ENCODE measurements at regions not wholly inside any gene's neighbourhood (a gene's known extent, or its start where the extent isn't known, plus 50 kb on each side); places are given as distances from the start of the nearest gene placed in this dataset.
A peak's percentile ranks its signal among the peaks of the same experiment; 100 is the strongest.

DNA sequence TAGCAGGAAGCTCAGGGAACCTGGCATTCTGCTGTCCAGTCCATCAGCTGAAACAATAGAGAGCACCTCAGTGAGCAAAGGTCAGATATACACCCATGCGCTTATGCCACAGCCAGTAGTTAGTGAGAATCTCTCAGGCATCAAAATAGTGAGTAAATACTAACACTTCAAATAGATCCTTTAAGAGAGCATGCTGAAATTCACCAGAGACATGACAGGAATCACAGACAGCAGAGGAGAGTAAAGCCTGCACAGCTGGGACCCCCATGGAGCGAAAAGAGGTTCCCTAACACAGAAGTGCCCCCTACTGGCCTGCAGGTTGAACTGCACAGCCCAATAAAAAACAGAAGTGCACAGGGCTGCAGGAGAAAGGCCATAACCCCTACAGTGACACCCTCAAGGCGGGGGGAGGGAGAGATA, 57.6 kb upstream of the ANTXRL start:
- ChIA-PET SMC1A (ENCODE audit: uncharacterized antibody, unreplicated experiment) (no interaction called here), CTCF (interaction anchor here (0.6 to 1.5 kb wide), 6 partner anchors 9 to 336 kb away, joined by 3 to 4 read pairs (median 3); no protein-coding TSS in a partner anchor), RAD21 (ENCODE audit: unreplicated experiment) (no interaction called here), POLR2A (no interaction called here)
- DNase-seq (ENCODE audit: low read depth, low spot score) (no peak), FAIRE-seq (no peak), ATAC-seq (peak; percentile 55)
- intact Hi-C loops (cut with micrococcal nuclease; ENCODE audit: unreplicated experiment): loop anchor here (10.0 kb wide), 2 partner anchors 296 to 994 kb away; no protein-coding TSS in a partner anchor
- Histone ChIP-seq H3K4me3 (no peak overlapping the region), H2AFZ (ENCODE audit: control insufficient read depth, low read depth, low read length) (no peak overlapping the region), H3K9ac (ENCODE audit: control insufficient read depth, insufficient read depth, low read length) (no peak overlapping the region), H3K27me3 (replicated peaks in 1 of 2; ENCODE audit: control insufficient read depth in 2 of 2, insufficient read depth in 2 of 2, low read length in 1 of 2) (no peaks in the 10 kb centered on the region), H3K27ac (ENCODE audit: control insufficient read depth, insufficient read depth) (no peak overlapping the region), H3K4me1 (ENCODE audit: control insufficient read depth, insufficient read depth, low read length) (no peaks in the 10 kb centered on the region), H3K79me2 (ENCODE audit: control insufficient read depth, insufficient read depth, low read length) (no peaks in the 10 kb centered on the region), H3K4me2 (ENCODE audit: control insufficient read depth, insufficient read depth) (no peak overlapping the region), H3K9me3 (replicated peaks; ENCODE audit: control insufficient read depth, insufficient read depth, low read length) (no peaks in the 10 kb centered on the region; the same call in 2 of the 3 replicates), H3K36me3 (ENCODE audit: control insufficient read depth in 2 of 2, insufficient read depth in 2 of 2, low read length in 1 of 2) (no peaks in the 10 kb centered on the region), H4K20me1 (ENCODE audit: control insufficient read depth, insufficient read depth) (no peaks in the 10 kb centered on the region)
- TF ChIP-seq SPI1 (IDR thresholded peaks at IDR 0.05; ENCODE audit: borderline replicate concordance, insufficient read depth, low read depth, low read length) (peak; percentile 41; the same call in 1 of the 2 replicates), RAD21 (IDR thresholded peaks at IDR 0.05; ENCODE audit: insufficient read depth, low read depth, low read length) (peak; percentile 34; the same call in 1 of the 2 replicates), PML (IDR thresholded peaks at IDR 0.05; ENCODE audit: low read length) (no peak)
- TF ChIP-seq, protein P1, sequence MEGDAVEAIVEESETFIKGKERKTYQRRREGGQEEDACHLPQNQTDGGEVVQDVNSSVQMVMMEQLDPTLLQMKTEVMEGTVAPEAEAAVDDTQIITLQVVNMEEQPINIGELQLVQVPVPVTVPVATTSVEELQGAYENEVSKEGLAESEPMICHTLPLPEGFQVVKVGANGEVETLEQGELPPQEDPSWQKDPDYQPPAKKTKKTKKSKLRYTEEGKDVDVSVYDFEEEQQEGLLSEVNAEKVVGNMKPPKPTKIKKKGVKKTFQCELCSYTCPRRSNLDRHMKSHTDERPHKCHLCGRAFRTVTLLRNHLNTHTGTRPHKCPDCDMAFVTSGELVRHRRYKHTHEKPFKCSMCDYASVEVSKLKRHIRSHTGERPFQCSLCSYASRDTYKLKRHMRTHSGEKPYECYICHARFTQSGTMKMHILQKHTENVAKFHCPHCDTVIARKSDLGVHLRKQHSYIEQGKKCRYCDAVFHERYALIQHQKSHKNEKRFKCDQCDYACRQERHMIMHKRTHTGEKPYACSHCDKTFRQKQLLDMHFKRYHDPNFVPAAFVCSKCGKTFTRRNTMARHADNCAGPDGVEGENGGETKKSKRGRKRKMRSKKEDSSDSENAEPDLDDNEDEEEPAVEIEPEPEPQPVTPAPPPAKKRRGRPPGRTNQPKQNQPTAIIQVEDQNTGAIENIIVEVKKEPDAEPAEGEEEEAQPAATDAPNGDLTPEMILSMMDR (IDR thresholded peaks at IDR 0.05 in 2 of 3, conservative IDR thresholded peaks at IDR 0.05 in 1 of 3; ENCODE audit: control insufficient read depth in 2 of 3, extremely low read depth in 1 of 3, insufficient read depth in 1 of 3, low read depth in 3 of 3, low read length in 3 of 3): peak; percentile 27 to 68 (median 63)
- BruUV-seq (replicated peaks): no TSS peak
- in situ Hi-C loops (cut with MboI): no loop called here
- 33% methylated on average over 3 of the region's 3 CpGs for whole genome bisulfite sequencing (ENCODE audit: insufficient coverage, insufficient replicate concordance, low lambda C conversion rate, missing lambda C conversion rate)

DNA sequence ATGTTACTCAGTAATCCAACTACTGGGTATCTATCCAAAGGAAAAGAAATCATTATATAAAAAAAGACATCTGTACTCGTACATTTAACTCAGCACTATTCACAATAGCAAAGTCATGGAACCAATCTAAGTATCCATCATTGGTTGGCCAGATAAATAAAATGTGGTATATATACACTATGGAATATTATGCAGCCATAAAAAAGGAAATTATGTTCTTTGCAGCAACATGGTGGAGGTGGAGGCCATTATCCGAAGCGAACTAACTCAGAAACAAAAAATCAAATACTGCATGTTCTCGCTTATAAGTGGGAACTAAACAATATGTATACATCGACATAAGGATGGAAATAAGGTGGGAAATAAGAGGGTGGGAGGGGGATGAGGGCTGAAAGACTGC, 56.2 kb upstream of the ANTXRL start:
- 67% methylated on average over 5 of the region's 5 CpGs for WGBS (ENCODE audit: insufficient coverage, insufficient replicate concordance, low lambda C conversion rate, missing lambda C conversion rate)
- Histone ChIP-seq H3K27me3 (replicated peaks in 1 of 2; ENCODE audit: control insufficient read depth in 2 of 2, insufficient read depth in 2 of 2, low read length in 1 of 2) (no peaks in the 10 kb centered on the region), H3K4me1 (ENCODE audit: control insufficient read depth, insufficient read depth, low read length) (no peaks in the 10 kb centered on the region), H3K36me3 (ENCODE audit: control insufficient read depth in 2 of 2, insufficient read depth in 2 of 2, low read length in 1 of 2) (no peaks in the 10 kb centered on the region), H3K27ac (ENCODE audit: control insufficient read depth, insufficient read depth) (no peak overlapping the region), H3K9ac (ENCODE audit: control insufficient read depth, insufficient read depth, low read length) (no peak overlapping the region), H3K4me3 (no peak overlapping the region), H2AFZ (ENCODE audit: control insufficient read depth, low read depth, low read length) (no peak overlapping the region), H3K9me3 (replicated peaks; ENCODE audit: control insufficient read depth, insufficient read depth, low read length) (no peaks in the 10 kb centered on the region; the same call in 2 of the 3 replicates), H3K79me2 (ENCODE audit: control insufficient read depth, insufficient read depth, low read length) (no peaks in the 10 kb centered on the region), H4K20me1 (ENCODE audit: control insufficient read depth, insufficient read depth) (no peaks in the 10 kb centered on the region), H3K4me2 (ENCODE audit: control insufficient read depth, insufficient read depth) (no peak overlapping the region)
- no peak for ATAC-seq
- RAD21 ChIA-PET (ENCODE audit: unreplicated experiment): no interaction called here
- intact Hi-C loops (cut with micrococcal nuclease; ENCODE audit: unreplicated experiment) (no loop called here), in situ Hi-C loops (cut with MboI) (no loop called here)
- POLR2A ChIA-PET: no interaction called here
- BruUV-seq (replicated peaks): no TSS peak
- CTCF ChIA-PET: no interaction called here
- no peak for DNase-seq (ENCODE audit: low read depth, low spot score)
- no peak for FAIRE-seq
- SMC1A ChIA-PET (ENCODE audit: uncharacterized antibody, unreplicated experiment): no interaction called here
- TF ChIP-seq, protein P2, sequence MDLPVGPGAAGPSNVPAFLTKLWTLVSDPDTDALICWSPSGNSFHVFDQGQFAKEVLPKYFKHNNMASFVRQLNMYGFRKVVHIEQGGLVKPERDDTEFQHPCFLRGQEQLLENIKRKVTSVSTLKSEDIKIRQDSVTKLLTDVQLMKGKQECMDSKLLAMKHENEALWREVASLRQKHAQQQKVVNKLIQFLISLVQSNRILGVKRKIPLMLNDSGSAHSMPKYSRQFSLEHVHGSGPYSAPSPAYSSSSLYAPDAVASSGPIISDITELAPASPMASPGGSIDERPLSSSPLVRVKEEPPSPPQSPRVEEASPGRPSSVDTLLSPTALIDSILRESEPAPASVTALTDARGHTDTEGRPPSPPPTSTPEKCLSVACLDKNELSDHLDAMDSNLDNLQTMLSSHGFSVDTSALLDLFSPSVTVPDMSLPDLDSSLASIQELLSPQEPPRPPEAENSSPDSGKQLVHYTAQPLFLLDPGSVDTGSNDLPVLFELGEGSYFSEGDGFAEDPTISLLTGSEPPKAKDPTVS (IDR thresholded peaks at IDR 0.05; ENCODE audit: low read depth, low read length): no peak
- TF ChIP-seq, protein P3, sequence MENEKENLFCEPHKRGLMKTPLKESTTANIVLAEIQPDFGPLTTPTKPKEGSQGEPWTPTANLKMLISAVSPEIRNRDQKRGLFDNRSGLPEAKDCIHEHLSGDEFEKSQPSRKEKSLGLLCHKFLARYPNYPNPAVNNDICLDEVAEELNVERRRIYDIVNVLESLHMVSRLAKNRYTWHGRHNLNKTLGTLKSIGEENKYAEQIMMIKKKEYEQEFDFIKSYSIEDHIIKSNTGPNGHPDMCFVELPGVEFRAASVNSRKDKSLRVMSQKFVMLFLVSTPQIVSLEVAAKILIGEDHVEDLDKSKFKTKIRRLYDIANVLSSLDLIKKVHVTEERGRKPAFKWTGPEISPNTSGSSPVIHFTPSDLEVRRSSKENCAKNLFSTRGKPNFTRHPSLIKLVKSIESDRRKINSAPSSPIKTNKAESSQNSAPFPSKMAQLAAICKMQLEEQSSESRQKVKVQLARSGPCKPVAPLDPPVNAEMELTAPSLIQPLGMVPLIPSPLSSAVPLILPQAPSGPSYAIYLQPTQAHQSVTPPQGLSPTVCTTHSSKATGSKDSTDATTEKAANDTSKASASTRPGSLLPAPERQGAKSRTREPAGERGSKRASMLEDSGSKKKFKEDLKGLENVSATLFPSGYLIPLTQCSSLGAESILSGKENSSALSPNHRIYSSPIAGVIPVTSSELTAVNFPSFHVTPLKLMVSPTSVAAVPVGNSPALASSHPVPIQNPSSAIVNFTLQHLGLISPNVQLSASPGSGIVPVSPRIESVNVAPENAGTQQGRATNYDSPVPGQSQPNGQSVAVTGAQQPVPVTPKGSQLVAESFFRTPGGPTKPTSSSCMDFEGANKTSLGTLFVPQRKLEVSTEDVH (IDR thresholded peaks at IDR 0.05; ENCODE audit: low read depth, partially characterized antibody): no peak
